MM.1S (cell line): ENCODE measurements at regions not wholly inside any gene's neighbourhood (a gene's known extent, or its start where the extent isn't known, plus 50 kb on each side); places are given as distances from the start of the nearest gene placed in this dataset.
"Not testable (repeated sequence)": the region's sequence is repeated elsewhere in the genome, so short reads cannot be mapped to it uniquely, and the experiment has no call there.

Experiments
- CTCF ChIP-seq: fragments of 300-600 bp; sonication (generic); IDR thresholded peaks from 2 replicates; pipeline ENCODE4 v1.5.1; 2016; ENCODE audit warnings: antibody characterized with exemption, low read length, mixed read lengths
- EZH2 ChIP-seq: fragments of 300-600 bp; sonication (generic); optimal IDR thresholded peaks from 2 replicates; pipeline ENCODE3; 2017; ENCODE audit warnings: low read depth, mild to moderate bottlenecking, antibody characterized with exemption, low read length, mixed read lengths

GRCh38 chr18:14985291-14986013 lies 237.5 kb downstream of the ANKRD30B start:
- not testable (repeated sequence) for TF ChIP-seq EZH2, CTCF
